ENCODE measurements at regions not wholly inside any gene's neighbourhood (a gene's known extent, or its start where the extent isn't known, plus 50 kb on each side); places are given as distances from the start of the nearest gene placed in this dataset.
A peak's percentile ranks its signal among the peaks of the same experiment; 100 is the strongest.
"Not testable (repeated sequence)": the region's sequence is repeated elsewhere in the genome, so short reads cannot be mapped to it uniquely, and the experiment has no call there.

DNA sequence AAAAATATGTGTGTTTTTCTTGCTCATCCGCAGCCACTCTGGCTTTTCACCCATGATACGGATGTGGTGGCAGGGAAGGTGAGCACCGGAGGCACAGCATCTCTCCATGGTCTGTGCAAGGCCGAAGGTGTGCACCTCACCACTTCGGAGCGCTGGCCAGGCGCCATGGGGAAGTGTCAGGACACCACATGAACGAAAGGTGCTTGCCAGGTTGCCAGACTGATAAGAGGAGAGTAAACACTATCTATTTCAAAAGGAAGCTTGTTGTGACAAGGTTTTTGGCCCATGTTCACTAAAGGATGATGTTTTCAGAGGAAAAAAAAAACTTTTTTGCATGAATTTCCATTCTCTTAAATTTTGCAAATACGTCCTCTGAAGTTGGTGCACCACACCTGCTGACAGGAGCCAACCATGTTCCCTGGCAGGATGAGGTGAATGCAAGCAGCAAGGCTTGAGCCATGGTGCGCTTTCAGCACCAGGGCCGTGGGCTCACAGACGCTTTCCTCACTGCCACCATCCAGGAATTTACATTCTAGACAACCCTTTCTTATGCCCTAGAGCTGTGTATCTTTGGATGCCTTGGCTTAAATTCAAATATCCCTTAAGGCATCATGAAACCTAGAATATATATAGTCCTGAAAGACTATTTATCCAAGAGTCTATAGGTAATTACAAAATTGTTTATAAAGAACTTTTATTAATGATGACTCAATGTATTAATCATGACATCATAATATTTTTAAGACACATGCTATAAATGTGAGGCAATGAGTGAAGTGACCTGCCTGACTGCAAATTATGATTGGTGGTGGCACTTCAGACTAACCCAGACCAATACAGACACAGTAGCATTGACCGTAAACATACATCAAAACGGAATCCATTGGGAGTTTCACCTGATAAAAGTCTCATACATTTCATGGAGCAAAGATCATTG is 234.5 kb downstream of the TFAP2A start:
- no peak for DNase-seq (ENCODE audit: low read depth)

DNA sequence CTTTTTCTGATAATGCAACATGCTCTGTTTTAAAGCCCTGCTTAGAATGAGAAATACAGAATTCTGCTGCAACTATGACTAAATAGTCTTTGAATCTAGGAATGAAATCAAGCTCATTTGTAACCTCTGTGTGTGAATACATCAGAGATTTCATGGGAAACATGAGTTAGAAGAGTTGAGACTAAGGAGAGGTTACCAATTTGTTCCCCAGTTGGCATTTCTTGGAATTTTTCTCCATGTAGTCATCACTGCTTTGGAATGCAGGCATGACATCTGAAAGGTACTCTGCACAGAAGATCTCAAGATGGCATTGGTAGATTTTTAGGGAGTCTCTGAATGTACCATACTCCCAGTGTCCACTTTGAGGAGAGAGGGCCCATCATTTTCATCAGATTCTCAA is 237.2 kb downstream of the TFAP2A start:
- DNase-seq (ENCODE audit: low read depth) = no peak

DNA sequence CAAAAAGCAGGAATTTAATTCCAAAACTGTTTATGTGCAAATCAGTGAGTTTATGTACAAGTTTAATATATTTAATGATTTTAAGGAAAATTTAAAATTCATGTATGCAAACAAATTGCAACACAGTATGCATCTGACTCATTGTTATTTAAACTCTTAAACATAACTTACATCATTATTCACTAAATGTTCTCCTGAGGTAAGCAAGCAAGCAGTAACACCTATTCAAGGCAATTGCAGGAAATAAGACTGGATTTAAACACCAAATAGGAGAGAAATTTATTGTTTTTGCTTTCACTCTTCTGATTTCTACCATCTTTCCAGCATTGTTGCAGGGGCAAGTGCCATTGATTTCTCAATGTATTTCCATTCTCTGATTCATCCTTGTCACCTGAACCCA is 239.5 kb downstream of the TFAP2A start:
- DNase-seq (ENCODE audit: low read depth) = no peak

DNA sequence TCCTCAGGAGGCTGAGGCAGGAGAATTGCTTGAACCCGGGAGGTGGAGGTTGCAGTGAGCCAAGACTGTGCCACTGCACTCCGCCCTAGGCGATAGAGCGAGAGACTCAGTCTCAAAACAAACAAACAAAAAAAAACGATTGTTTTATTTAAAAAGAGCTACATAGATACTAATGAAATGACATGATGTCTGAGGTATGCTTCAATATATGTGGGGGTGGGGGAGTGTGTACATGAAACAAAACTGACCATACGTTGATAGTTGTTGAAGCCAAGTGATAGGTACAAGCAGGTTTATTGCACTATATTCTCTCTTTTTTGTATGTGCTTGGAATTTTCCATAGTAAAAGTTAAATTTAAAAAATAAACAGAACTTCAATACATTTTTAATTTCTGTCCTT is 240.1 kb downstream of the TFAP2A start:
- DNase-seq (ENCODE audit: low read depth) = no peak

DNA sequence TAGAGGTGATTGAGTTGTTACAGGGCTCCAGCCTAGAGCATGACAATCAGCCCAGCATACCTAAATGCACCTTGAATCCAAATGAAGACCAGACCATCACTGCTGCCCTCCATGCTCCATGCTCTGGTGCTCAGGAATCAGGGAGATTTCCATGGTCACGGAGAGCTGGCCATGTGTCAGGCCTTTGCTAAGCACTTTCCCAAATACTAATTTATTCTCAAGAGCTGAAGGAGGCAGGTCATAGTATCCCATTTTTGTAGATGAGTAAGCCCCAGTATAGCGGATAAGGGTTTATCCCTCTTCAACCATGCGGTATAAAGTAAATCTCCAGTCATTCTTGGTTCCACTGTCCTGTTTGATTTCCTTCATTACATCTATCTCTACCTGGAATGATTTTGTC is 240.8 kb downstream of the TFAP2A start:
- no peak for DNase-seq (ENCODE audit: low read depth)

DNA sequence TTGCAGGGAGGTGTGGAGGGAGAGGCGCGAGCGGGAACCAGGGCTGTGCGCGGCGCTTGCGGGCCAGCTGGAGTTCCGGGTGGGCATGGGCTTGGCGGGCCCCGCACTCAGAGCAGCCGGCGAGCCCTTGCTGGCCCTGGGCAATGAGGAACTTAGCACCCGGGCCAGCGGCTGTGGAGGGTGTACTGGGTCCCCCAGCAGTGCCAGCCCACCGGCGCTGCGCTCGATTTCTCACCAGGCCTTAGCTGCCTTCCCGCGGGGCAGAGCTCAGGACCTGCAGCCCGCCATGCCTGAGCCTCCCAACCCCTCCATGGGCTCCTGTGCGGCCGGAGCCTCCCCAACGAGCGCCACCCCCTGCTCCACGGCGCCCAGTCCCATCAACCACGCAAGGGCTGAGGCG is 243.2 kb downstream of the TFAP2A start:
- not testable (repeated sequence) for DNase-seq (ENCODE audit: low read depth)

DNA sequence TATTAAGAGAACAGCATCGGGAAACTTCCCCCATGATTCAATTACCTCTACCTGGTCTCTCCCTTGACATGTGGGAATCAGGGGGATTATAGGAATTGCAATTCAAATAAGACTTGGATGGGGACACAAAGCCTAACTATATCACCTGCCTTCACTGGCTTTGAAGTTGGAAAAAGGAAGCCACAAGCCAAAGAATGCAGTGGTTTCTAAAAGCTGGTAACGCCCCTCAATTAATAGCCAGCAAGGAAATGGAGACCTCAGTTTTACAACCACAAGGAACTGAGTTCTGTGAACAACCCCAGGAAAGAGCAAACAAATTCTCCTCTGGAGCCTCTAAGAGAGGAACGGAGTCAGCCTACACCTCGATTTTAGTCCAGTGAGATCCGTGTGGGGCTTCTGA is 244.1 kb downstream of the TFAP2A start:
- DNase-seq (ENCODE audit: low read depth) = no peak

DNA sequence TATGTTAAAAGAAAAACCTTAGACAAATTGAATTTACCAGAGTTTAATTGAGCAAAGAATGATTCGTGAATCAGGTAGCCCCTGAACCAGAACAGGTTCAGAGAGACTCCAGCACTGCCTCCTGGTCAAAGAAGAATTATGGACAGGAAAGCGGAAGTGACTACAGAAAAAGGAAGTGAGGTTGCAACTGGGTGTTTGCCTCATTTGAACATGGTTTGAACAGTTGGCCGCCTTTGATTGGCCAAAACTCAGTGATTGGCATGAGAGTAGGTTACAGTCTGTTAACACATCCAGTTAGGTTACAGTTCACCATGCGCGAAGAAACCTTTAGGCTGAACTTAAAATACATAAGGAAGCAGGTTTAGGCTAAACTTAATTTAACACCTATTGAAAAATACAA is 248.8 kb downstream of the TFAP2A start:
- DNase-seq (ENCODE audit: low read depth) = no peak

DNA sequence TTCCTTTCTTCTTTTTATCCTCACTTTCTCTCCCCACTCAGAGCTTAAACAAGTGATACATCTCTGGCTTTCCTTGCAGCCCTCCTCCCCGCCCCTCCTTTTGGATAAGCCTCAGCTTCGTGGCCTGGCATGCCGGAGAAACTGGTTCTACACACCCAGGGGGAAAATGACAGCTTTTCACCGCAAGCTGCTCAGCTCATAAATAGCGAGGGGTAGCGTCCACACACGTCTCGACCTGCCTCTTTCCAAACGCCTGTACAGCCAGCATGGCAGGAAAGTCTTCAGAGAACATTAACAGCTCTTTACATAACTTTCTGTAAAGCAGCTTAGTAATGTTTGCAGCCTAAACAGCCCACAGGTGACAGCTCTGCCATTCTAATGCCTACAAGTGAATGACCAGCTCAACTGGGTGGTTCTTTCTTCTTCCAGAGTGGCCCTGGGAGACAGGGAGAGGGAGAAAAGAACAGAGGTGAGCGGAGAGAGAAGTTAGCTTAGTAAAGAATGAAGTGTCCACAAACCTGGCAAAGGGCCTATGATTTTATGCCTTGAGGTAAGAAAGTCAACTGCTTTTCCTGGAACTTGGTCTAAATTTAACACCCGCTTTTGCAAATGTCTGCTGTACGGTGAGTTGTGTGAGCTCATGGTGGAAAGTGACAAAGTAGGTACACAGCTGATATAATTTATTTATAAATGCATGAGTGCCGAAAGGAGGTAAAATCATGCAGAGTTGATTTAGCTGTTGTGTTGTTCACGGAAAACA is 251.5 kb downstream of the TFAP2A start:
- no peak for DNase-seq (ENCODE audit: low read depth)

DNA sequence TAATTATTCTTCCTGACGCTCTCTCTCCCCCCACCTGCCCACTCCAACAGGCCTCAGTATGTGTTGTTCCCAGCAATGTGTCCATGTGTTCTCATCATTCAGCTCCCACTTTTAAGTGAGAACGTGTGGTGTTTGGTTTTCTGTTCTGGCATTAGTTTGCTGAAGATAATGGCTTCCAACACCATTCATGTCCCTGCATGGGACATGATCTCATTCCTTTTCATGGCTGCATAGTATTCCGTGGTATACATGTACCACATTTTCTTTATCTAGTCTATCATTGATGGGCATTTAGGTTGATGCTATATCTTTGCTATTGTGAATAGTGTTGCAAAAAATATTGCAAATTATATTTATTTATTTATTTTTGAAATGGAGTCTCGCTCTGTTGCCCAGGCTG is 258.0 kb downstream of the TFAP2A start:
- no peak for DNase-seq (ENCODE audit: low read depth)

DNA sequence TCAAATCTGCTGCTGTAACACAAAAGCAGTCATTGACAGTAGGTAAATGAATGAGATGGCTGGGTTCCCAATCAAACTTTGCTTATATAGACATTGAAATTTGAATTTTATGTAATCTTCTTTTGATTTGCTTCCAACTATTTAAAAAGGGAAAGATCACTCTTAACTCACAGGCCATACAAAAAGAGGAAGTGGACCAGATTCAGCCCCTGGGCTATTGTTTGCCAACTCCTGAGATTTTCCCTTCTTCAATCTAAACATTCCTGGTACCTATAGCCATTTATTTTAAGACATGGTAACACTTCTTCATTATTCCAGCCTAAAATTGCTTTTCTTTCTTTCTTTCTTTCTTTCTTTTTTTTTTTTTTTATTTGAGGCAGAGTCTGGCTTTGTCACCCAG is 260.6 kb downstream of the TFAP2A start:
- no peak for DNase-seq (ENCODE audit: low read depth)

DNA sequence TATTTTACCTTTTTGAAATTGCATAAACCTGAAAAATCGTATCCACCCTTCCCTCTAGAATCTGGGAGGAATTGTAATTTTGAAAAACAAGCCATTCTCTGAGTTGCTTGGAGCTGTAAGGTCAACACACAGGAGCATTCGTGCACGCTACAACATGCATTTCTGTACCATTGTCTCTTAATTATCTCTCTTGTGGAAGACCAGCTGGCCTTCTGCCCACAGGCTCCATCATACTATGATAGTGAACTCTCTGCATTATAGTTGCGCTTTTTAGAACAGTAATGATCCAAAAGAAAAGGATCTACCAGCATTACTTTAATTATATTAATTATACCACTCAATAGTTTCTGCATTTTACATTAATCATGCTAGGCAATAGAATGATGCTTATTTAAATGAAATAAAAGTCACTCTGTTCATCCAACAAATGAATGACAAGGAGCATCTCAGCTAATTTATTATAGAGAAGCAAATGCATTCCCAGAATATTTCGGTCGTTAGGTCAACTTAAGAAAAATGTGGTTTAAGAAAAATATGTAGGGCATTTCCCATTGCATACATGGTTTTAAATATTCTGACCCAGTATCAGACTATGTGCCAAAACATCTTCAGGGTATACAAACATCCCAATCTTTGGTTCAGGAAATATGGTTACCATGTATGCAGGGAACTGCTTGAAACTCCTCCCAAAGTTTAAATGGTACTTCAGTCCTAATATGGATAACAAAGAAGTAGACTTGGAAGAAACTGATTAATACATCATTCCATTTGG is 263.5 kb downstream of the TFAP2A start:
- no peak for DNase-seq (ENCODE audit: low read depth)

DNA sequence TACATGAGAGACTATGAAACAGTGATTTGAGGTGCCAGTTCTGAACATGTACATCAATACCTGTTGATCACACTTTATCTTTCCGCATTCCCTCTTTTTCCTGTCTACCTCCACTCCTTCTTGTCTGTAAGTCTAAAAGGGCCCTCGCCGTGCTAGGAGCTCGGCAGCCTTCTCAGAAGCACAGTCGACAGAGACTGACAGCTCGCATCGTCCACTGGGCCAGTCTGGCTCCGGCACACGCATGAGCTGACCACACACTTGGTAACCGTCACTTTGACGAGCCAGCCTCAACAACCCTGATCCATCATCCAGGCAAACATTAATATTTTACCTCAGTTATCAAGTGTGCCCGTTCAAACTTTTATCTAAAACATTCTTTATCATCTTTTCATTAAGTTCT is 265.3 kb downstream of the TFAP2A start:
- DNase-seq (ENCODE audit: low read depth) = no peak

DNA sequence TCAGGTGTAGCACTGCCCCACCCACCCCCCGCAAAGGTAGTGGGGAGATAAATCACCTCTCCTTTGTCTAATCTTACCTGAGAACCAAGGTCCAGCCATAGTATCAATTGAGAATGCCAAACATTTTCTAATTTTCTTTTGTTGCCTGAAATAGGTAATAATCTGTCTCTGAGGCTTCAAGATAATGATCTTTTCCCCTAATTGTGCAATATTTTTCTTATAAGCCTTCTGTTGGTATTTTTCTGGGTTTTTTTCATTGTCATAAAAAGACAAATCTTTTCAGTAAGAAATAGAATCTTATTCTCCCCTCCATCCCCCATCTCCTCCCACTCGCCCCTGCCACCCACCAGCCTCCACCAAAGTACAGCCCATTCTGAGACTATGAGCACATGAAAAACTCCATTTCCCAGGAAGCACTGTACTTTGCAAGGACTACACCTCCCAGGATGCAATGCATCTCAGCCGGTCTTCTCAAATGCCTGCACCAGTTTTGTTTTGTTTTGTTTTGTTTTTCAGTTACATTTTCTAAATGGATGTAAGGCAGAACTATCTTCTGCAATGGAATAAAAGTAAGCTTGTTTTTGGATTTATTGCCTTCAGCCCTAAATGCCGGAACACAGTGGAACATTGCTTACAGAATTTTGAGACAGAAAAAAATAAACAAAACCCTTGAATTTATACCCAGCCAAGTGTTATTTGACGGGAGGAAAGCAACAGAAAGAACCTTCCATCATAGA is 268.0 kb downstream of the TFAP2A start:
- peak; percentile 13 for DNase-seq (ENCODE audit: low read depth)

DNA sequence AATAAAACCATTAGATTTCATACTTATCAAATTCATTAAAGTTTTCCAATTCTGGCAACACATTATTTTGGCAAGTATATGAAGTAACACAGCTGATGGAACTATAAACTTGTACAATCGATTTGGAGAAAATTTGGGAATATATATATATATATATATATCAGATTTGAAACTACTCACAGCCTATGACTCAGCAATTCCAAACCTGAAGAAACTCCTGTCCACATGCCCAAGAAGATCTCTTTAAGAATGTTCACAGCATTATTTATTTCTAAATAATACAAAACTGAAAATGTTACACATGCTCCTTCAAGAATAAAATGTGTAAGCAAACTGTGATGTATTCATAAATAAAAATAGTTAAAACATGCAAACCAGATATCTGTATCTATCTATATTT is 270.1 kb downstream of the TFAP2A start:
- no peak for DNase-seq (ENCODE audit: low read depth)

DNA sequence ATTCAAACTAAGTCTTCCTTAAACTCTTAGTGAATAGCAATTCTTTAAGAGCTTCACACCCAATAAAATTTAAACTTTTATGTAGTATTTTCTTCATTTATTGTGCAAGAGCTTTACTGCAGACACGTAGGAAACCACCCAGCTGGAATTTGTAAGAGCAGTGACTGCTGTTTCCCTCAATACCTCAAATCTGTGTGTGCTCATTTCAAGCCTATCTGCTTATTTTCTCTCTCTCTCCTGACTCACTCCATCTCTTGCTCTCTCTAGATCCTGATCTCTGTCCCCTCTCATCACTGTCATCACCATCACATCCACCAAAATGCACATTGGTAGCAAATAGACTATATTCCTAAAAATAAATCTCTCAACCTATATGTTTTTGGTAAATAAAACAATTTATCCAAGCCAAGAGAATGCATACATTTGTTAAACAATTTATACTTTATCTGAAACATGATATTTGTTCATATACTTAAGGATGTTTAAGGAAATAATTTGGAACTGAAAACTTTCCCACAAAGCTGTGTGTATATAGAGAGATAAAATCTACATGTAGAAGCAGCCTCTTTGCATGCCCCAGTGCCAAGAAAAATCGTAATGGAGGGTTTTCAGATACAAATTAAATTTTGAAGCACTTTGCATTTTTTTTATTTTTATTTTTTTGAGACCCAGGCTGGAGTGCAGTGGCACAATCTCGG is 273.0 kb downstream of the TFAP2A start:
- DNase-seq (ENCODE audit: low read depth) = no peak

DNA sequence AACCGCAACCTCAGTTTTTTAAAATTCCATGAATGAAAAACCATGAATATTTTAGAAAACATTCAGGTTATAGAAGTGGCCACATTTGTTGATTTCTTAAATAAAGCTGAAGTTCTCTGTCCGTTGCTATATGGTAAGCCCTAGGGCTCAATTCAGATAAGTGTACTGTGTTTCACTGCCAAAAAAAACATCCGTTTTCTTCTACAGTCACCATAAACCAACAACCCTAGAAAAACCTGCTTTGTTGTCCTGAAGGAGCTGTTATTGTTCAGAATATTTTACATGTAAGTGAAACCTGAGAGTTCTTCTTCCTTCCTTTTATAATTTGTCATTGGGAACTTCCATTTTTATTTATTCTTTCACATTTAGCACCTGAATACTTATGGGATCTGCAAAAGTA is 274.1 kb downstream of the TFAP2A start:
- DNase-seq (ENCODE audit: low read depth) = no peak

DNA sequence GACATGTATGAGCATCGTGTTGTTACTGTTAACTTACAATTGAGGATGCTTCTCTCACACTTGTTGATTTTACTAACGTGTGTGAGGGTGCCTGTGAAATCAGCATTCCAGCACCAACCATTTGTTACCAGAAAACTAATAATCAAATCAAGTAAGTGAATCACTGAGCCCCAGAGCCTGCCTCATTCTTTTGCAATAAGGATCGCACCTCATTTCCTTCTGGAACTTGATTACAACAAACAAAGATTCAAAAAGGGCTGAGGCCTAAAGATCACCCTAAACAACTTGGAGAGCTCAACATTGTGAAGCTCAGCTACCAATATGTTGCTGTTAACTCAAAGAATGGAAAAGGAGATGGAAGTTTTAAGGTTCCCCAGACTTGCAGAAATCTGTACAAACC is 274.7 kb downstream of the TFAP2A start:
- no peak for DNase-seq (ENCODE audit: low read depth)

DNA sequence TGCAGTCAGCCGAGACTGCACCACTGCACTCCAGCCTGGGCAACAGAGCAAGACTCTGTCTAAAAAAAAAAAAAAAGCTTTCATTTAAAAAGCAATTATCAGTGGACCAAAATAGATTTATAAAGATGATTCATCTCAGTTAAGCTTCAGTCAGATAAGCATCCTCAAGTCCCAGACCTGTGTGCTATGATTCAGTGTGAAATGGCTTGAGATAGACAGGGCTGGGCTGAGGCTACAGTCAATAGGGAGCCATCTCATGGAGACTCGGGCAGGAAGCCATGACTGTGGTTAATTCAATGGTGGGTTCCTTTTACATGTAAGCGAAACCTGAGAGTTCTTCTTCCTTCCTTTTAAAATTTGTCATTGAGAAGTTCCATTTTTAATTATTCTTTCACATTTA is 276.0 kb downstream of the TFAP2A start:
- DNase-seq (ENCODE audit: low read depth) = no peak

DNA sequence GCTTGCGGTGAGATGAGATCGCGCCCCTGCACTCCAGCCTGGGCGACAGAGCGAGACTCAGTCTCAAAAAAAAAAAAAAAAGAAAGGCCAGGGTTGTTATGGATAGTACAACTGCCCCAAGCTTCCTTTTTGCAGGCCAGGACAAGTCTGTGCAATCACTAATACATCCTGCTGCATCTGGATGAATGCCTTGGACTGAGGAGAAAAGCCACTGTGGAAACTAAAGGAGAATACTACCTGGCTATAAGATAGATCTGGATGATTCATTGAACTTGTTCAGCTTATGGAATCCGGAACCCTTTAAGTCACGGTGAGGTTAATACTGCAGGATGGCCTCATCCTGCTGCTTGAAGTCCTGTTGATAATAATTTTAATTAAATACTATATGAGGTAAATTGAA is 278.2 kb downstream of the TFAP2A start:
- DNase-seq (ENCODE audit: low read depth) = no peak

DNA sequence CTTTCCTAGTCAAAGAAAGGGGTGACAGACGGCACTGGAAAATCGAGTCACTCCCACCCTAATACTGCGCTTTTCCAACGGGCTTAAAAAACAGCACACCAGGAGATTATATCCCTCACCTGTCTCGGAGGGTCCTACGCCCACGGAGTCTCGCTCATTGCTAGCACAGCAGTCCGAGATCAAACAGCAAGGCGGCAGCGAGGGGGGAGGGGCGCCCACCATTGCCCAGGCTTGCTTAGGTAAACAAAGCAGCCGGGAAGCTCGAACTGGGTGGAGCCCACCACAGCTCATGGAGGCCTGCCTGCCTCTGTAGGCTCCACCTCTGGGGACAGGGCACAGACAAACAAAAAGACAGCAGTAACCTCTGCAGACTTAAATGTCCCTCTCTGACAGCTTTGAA is 280.7 kb downstream of the TFAP2A start:
- DNase-seq (ENCODE audit: low read depth) = not testable (repeated sequence)
